SK-N-SH treated with all-trans-retinoic acid at 6 μM for 48 hours (cell line): ENCODE measurements at regions not wholly inside any gene's neighbourhood (a gene's known extent, or its start where the extent isn't known, plus 50 kb on each side); places are given as distances from the start of the nearest gene placed in this dataset.

ENCODE experiments used
- BACH2 ChIP-seq: fragments of 250-450 bp; sonication (Bioruptor Pico); IDR thresholded peaks from 2 replicates; pipeline ENCODE4 v1.9.0; 2021; ENCODE audit warnings: mild to moderate bottlenecking, borderline replicate concordance
- GLIS3 ChIP-seq: fragments of 250-450 bp; sonication (Bioruptor Pico); IDR thresholded peaks from 2 replicates; pipeline ENCODE4 v1.5.0; 2020; ENCODE audit warnings: mild to moderate bottlenecking, moderate library complexity
- PPARA ChIP-seq: fragments of 250-450 bp; sonication (Bioruptor Pico); IDR thresholded peaks from 2 replicates; pipeline ENCODE4 v1.5.0; 2020; ENCODE audit warnings: mild to moderate bottlenecking, borderline replicate concordance
- RARB ChIP-seq: fragments of 250-450 bp; sonication (Bioruptor Pico); IDR thresholded peaks from 2 replicates; pipeline ENCODE4 v1.8.0; 2021; ENCODE audit warnings: mild to moderate bottlenecking, moderate library complexity
- TOX ChIP-seq: fragments of 250-450 bp; sonication (Bioruptor Pico); IDR thresholded peaks from 2 replicates; pipeline ENCODE4 v1.8.0; 2021; ENCODE audit warnings: mild to moderate bottlenecking, moderate library complexity, borderline replicate concordance
- ZC3H10 ChIP-seq: fragments of 250-450 bp; sonication (Bioruptor Pico); IDR thresholded peaks from 2 replicates; pipeline ENCODE4 v1.5.1; 2021; ENCODE audit warnings: mild to moderate bottlenecking, moderate library complexity
- ZFP3 ChIP-seq: fragments of 250-450 bp; sonication (Bioruptor Pico); IDR thresholded peaks from 2 replicates; pipeline ENCODE4 v1.5.0; 2020; ENCODE audit warnings: mild to moderate bottlenecking, moderate library complexity
- ZFP30 ChIP-seq: fragments of 450-650 bp; formaldehyde crosslinking; IDR thresholded peaks from 2 replicates; pipeline ENCODE4 v1.5.0; 2022; ENCODE audit warnings: mild to moderate bottlenecking, moderate library complexity
- ZNF70 ChIP-seq: fragments of 450-650 bp; formaldehyde crosslinking; IDR thresholded peaks from 2 replicates; pipeline ENCODE4 v1.5.0; 2020; ENCODE audit warnings: mild to moderate bottlenecking, moderate library complexity
- TF ChIP-seq, protein P1 (sequence below): fragments of 250-450 bp; sonication (Bioruptor Pico); IDR thresholded peaks from 2 replicates; pipeline ENCODE4 v1.8.0; 2020; ENCODE audit warnings: mild to moderate bottlenecking, moderate library complexity, borderline replicate concordance
- TF ChIP-seq, protein P2 (sequence below): fragments of 250-450 bp; sonication (Bioruptor Pico); IDR thresholded peaks from 2 replicates; pipeline ENCODE4 v1.5.1; 2020; ENCODE audit warnings: low read depth, mild to moderate bottlenecking, moderate library complexity
- TF ChIP-seq, protein P3 (sequence below): fragments of 250-450 bp; sonication (Bioruptor Pico); IDR thresholded peaks from 2 replicates; pipeline ENCODE4 v1.5.1; 2021; ENCODE audit warnings: mild to moderate bottlenecking, moderate library complexity

DNA sequence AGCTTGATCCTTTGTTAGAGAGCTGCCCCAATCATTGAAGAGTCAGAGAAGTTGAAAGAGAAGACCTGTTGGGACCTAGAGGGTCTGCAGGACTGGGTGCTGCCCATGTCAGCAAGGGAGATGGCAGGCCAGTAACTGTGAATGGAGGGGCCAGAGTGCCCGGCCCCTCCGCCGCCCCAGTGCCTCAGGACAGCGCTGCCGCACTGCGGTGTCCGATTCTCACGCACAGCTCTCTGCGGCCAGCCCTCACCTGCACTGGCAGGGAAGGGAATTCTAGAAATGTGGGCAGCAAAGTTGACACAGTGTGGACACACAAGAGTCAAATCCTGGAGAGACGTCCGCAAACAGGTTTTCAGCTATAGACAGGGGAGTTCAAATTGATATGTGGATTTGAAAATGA, 373.5 kb downstream of the TCERG1L start:
- TF ChIP-seq BACH2 (no peak), ZNF70 (CRISPR knock-in tag) (no peak), ZC3H10 (CRISPR knock-in tag) (no peak), ZFP3 (no peak), GLIS3 (no peak), ZFP30 (CRISPR knock-in tag) (no peak), PPARA (CRISPR knock-in tag) (no peak), RARB (CRISPR knock-in tag) (no peak), TOX (CRISPR knock-in tag) (no peak)
- TF ChIP-seq, protein P1, sequence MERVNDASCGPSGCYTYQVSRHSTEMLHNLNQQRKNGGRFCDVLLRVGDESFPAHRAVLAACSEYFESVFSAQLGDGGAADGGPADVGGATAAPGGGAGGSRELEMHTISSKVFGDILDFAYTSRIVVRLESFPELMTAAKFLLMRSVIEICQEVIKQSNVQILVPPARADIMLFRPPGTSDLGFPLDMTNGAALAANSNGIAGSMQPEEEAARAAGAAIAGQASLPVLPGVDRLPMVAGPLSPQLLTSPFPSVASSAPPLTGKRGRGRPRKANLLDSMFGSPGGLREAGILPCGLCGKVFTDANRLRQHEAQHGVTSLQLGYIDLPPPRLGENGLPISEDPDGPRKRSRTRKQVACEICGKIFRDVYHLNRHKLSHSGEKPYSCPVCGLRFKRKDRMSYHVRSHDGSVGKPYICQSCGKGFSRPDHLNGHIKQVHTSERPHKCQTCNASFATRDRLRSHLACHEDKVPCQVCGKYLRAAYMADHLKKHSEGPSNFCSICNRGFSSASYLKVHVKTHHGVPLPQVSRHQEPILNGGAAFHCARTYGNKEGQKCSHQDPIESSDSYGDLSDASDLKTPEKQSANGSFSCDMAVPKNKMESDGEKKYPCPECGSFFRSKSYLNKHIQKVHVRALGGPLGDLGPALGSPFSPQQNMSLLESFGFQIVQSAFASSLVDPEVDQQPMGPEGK (CRISPR knock-in tag), result no peak
- TF ChIP-seq, protein P2, sequence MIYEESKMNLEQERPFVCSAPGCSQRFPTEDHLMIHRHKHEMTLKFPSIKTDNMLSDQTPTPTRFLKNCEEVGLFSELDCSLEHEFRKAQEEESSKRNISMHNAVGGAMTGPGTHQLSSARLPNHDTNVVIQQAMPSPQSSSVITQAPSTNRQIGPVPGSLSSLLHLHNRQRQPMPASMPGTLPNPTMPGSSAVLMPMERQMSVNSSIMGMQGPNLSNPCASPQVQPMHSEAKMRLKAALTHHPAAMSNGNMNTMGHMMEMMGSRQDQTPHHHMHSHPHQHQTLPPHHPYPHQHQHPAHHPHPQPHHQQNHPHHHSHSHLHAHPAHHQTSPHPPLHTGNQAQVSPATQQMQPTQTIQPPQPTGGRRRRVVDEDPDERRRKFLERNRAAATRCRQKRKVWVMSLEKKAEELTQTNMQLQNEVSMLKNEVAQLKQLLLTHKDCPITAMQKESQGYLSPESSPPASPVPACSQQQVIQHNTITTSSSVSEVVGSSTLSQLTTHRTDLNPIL (CRISPR knock-in tag), result no peak
- TF ChIP-seq, protein P3, sequence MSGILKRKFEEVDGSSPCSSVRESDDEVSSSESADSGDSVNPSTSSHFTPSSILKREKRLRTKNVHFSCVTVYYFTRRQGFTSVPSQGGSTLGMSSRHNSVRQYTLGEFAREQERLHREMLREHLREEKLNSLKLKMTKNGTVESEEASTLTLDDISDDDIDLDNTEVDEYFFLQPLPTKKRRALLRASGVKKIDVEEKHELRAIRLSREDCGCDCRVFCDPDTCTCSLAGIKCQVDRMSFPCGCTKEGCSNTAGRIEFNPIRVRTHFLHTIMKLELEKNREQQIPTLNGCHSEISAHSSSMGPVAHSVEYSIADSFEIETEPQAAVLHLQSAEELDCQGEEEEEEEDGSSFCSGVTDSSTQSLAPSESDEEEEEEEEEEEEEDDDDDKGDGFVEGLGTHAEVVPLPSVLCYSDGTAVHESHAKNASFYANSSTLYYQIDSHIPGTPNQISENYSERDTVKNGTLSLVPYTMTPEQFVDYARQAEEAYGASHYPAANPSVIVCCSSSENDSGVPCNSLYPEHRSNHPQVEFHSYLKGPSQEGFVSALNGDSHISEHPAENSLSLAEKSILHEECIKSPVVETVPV (CRISPR knock-in tag), result no peak
